Ramos (cell line): ENCODE measurements at regions not wholly inside any gene's neighbourhood (a gene's known extent, or its start where the extent isn't known, plus 50 kb on each side); places are given as distances from the start of the nearest gene placed in this dataset.
"Not testable (repeated sequence)": the region's sequence is repeated elsewhere in the genome, so short reads cannot be mapped to it uniquely, and the experiment has no call there.

Experiments used
- in situ Hi-C: fragments of 300-500 bp; cut with MboI; formaldehyde crosslinking; loops from one replicate; pipeline ENCODE4 v1.14.3; 2022; ENCODE audit warnings: low sequenced_read_pairs; ENCODE audit not compliant: unreplicated experiment

- in situ Hi-C loops = no loop called here
Measured at GRCh38 chr4:18777190-18777930, 755.8 kb upstream of the LCORL start.

- in situ Hi-C loops = no loop called here
Measured at GRCh38 chr4:18767921-18768320, 746.4 kb upstream of the LCORL start.

GRCh38 chr4:18756671-18757070 is 735.1 kb upstream of the LCORL start:
- in situ Hi-C loops = no loop called here

GRCh38 chr4:18754180-18754579 is 732.6 kb upstream of the LCORL start:
- in situ Hi-C loops = no loop called here

- in situ Hi-C loops = no loop called here
Measured at GRCh38 chr4:18751083-18751482, 729.5 kb upstream of the LCORL start.

GRCh38 chr4:18749391-18749790 is 727.8 kb upstream of the LCORL start:
- in situ Hi-C loops = no loop called here

- in situ Hi-C loops = no loop called here
Measured at GRCh38 chr4:18736551-18736950, 715.0 kb upstream of the LCORL start.

GRCh38 chr4:18735740-18736268 is 714.2 kb upstream of the LCORL start:
- in situ Hi-C loops = no loop called here

- in situ Hi-C loops = no loop called here
Measured at GRCh38 chr4:18734405-18734804, 712.9 kb upstream of the LCORL start.

GRCh38 chr4:18733961-18734360 is 712.4 kb upstream of the LCORL start:
- in situ Hi-C loops = no loop called here

GRCh38 chr4:18722748-18723191 is 701.2 kb upstream of the LCORL start:
- in situ Hi-C loops = no loop called here

GRCh38 chr4:18698119-18698883 is 676.7 kb upstream of the LCORL start:
- in situ Hi-C loops = no loop called here

- in situ Hi-C loops = no loop called here
Measured at GRCh38 chr4:18695733-18696527, 674.4 kb upstream of the LCORL start.

GRCh38 chr4:18691431-18692200 is 670.1 kb upstream of the LCORL start:
- in situ Hi-C loops = no loop called here

- in situ Hi-C loops = no loop called here
Measured at GRCh38 chr4:18690291-18690955, 668.9 kb upstream of the LCORL start.

- in situ Hi-C loops = no loop called here
Measured at GRCh38 chr4:18689308-18690115, 668.0 kb upstream of the LCORL start.

GRCh38 chr4:18688351-18688750 is 666.8 kb upstream of the LCORL start:
- in situ Hi-C loops = not testable (repeated sequence)

GRCh38 chr4:18686338-18687037 is 664.9 kb upstream of the LCORL start:
- in situ Hi-C loops = no loop called here
